H1 (cell line): ENCODE measurements at regions not wholly inside any gene's neighbourhood (a gene's known extent, or its start where the extent isn't known, plus 50 kb on each side); places are given as distances from the start of the nearest gene placed in this dataset.
A peak's percentile ranks its signal among the peaks of the same experiment; 100 is the strongest.

ENCODE experiments used
- CTCF ChIA-PET: fragments of 300-600 bp; sonication (Branson Sonifier 250); formaldehyde crosslinking; loops from one replicate; lab custom pipeline; 2021; ENCODE audit not compliant: partially characterized antibody; lab: Charles Lee
- POLR2A ChIA-PET: fragments of 300-600 bp; sonication (Branson Sonifier 250); formaldehyde crosslinking; loops from one replicate; lab custom pipeline; 2021; ENCODE audit warnings: inconsistent platforms; ENCODE audit not compliant: partially characterized antibody; lab: Charles Lee
- DNase-seq, 2 experiments: peaks; one replicate each; pipeline versions ENCODE4 v3.0.0 to v3.0.0-alpha.2; 2010 to 2022; ENCODE audit warnings: low spot score in 2 of 2, low read depth in 1 of 2, mixed read lengths in 1 of 2
- FAIRE-seq: peaks from 2 replicates; lab custom pipeline; 2011; peaks lifted over from hg19 to GRCh38; lab: Jason Lieb, UNC
- H2AFZ ChIP-seq: 2 replicates; pipeline ENCODE4 v1.8.1; 2012; ENCODE audit warnings: low read length, inconsistent platforms
- H2AK5ac ChIP-seq: 2 replicates; pipeline ENCODE4 v1.6.1; 2013; ENCODE audit warnings: low read depth, low read length
- H2BK120ac ChIP-seq: replicated peaks from 2 replicates; pipeline ENCODE3; 2013; ENCODE audit warnings: low read depth, low read length, inconsistent platforms
- H2BK12ac ChIP-seq: 2 replicates; pipeline ENCODE4 v1.6.1; 2013; ENCODE audit warnings: low read depth, low read length
- H2BK15ac ChIP-seq: 2 replicates; pipeline ENCODE4 v1.6.1; 2013; ENCODE audit warnings: low read length
- H2BK20ac ChIP-seq: 2 replicates; pipeline ENCODE4 v1.6.1; 2013; ENCODE audit warnings: low read length
- H2BK5ac ChIP-seq: 2 replicates; pipeline ENCODE4 v1.6.1; 2013; ENCODE audit warnings: low read depth, low read length
- H3K14ac ChIP-seq: 2 replicates; pipeline ENCODE4 v1.6.1; 2013; ENCODE audit warnings: inconsistent platforms; ENCODE audit not compliant: insufficient read length
- H3K18ac ChIP-seq: 2 replicates; pipeline ENCODE4 v1.6.1; 2013; ENCODE audit warnings: low read length; ENCODE audit errors: extremely low read depth
- H3K23ac ChIP-seq: 2 replicates; pipeline ENCODE4 v1.6.1; 2013; ENCODE audit warnings: inconsistent platforms; ENCODE audit not compliant: insufficient read length
- H3K23me2 ChIP-seq: 2 replicates; pipeline ENCODE4 v1.6.1; 2013; ENCODE audit warnings: low read depth, low read length
- H3K27ac ChIP-seq: 2 replicates; pipeline ENCODE4 v1.6.1; 2011; ENCODE audit warnings: low read depth, low read length, inconsistent platforms
- H3K27me3 ChIP-seq, 4 experiments: replicated peaks in 1 of 4; 1 replicate in 1 of 4; 2 replicates in 3 of 4; pipeline versions ENCODE4 v1.6.1 to v1.8.1; 2011 to 2013; ENCODE audit warnings: low read length in 3 of 4, mild to moderate bottlenecking in 3 of 4, inconsistent platforms in 2 of 4, mixed read lengths in 2 of 4, moderate library complexity in 1 of 4; ENCODE audit not compliant: control insufficient read depth in 3 of 4, insufficient read depth in 3 of 4; ENCODE audit errors: extremely low read depth in 1 of 4
- H3K36me3 ChIP-seq, 4 experiments: 2 replicates each; pipeline versions ENCODE4 v1.6.1 to v1.8.1; 2011 to 2013; ENCODE audit warnings: mild to moderate bottlenecking in 4 of 4, low read length in 3 of 4, moderate library complexity in 2 of 4, control low read depth in 1 of 4, inconsistent platforms in 1 of 4; ENCODE audit not compliant: insufficient read depth in 4 of 4, control insufficient read depth in 2 of 4
- H3K4ac ChIP-seq: replicated peaks from 2 replicates; pipeline ENCODE3; 2013; ENCODE audit warnings: low read length, low read depth, mixed read lengths, inconsistent platforms; ENCODE audit not compliant: insufficient read length
- H3K4me1 ChIP-seq, 4 experiments: replicated peaks in 1 of 4; 1 replicate in 1 of 4; 2 replicates in 3 of 4; pipeline versions ENCODE4 v1.6.1 to v1.8.1; 2011 to 2013; ENCODE audit warnings: low read length in 3 of 4, inconsistent platforms in 2 of 4, mixed read lengths in 1 of 4; ENCODE audit not compliant: insufficient read depth in 4 of 4, control insufficient read depth in 3 of 4
- H3K4me2 ChIP-seq, 2 experiments: 2 replicates each; pipeline versions ENCODE4 v1.6.1 to v1.8.1; 2011 to 2013; ENCODE audit warnings: low read depth in 2 of 2, low read length in 2 of 2, control low read depth in 1 of 2, inconsistent platforms in 1 of 2, mild to moderate bottlenecking in 1 of 2; ENCODE audit not compliant: insufficient read depth in 1 of 2
- H3K4me3 ChIP-seq, 4 experiments: fragments of 200-600, 300-600 bp in 1 of 4; sonication (generic), shearing (Covaris generic), sonication (Bioruptor Twin) in 1 of 4; 2 replicates each; pipeline versions ENCODE4 v1.5.1 to v1.8.1; 2011 to 2016; ENCODE audit warnings: low read length in 4 of 4, low read depth in 3 of 4, control low read depth in 2 of 4, inconsistent platforms in 2 of 4, mild to moderate bottlenecking in 2 of 4, mixed read lengths in 1 of 4, moderate library complexity in 1 of 4; ENCODE audit not compliant: insufficient read depth in 2 of 4; ENCODE audit errors: extremely low read depth in 1 of 4
- H3K56ac ChIP-seq: replicated peaks from 2 replicates; pipeline ENCODE3; 2013; ENCODE audit warnings: low read depth, mild to moderate bottlenecking, mixed read lengths, low read length, inconsistent platforms; ENCODE audit not compliant: insufficient read length
- H3K79me1 ChIP-seq: 2 replicates; pipeline ENCODE4 v1.6.1; 2013; ENCODE audit warnings: low read depth, low read length, control low read depth
- H3K79me2 ChIP-seq, 2 experiments: 2 replicates each; pipeline versions ENCODE4 v1.6.1 to v1.8.1; 2012 to 2013; ENCODE audit warnings: low read length in 2 of 2, mild to moderate bottlenecking in 2 of 2, inconsistent platforms in 1 of 2; ENCODE audit not compliant: insufficient read depth in 2 of 2, control insufficient read depth in 1 of 2
- H3K9ac ChIP-seq, 4 experiments: replicated peaks in 1 of 4; 1 replicate in 1 of 4; 2 replicates in 3 of 4; pipeline versions ENCODE4 v1.6.1 to v1.8.1; 2011 to 2013; ENCODE audit warnings: low read depth in 3 of 4, low read length in 3 of 4, control low read depth in 2 of 4, mild to moderate bottlenecking in 2 of 4, moderate library complexity in 2 of 4, inconsistent platforms in 1 of 4; ENCODE audit errors: extremely low read depth in 1 of 4
- H3K9me3 ChIP-seq, 2 experiments: 2 replicates each; pipeline versions ENCODE4 v1.6.1 to v1.8.1; 2012 to 2013; ENCODE audit warnings: mild to moderate bottlenecking in 2 of 2, moderate library complexity in 2 of 2, control low read depth in 1 of 2, inconsistent platforms in 1 of 2, low read depth in 1 of 2, low read length in 1 of 2, mixed read lengths in 1 of 2; ENCODE audit not compliant: insufficient read depth in 2 of 2
- H4K20me1 ChIP-seq, 2 experiments: replicated peaks in 1 of 2; 2 replicates each; pipeline versions ENCODE3 to v1.8.1; 2011 to 2013; ENCODE audit warnings: inconsistent platforms in 2 of 2, low read length in 2 of 2, mild to moderate bottlenecking in 1 of 2; ENCODE audit not compliant: insufficient read depth in 2 of 2, control insufficient read depth in 1 of 2
- H4K5ac ChIP-seq: 2 replicates; pipeline ENCODE4 v1.6.1; 2013; ENCODE audit warnings: low read length, low read depth, mixed read lengths, inconsistent platforms; ENCODE audit not compliant: insufficient read length
- H4K8ac ChIP-seq: 2 replicates; pipeline ENCODE4 v1.8.0; 2013; ENCODE audit warnings: mild to moderate bottlenecking, moderate library complexity, low read length, inconsistent platforms; ENCODE audit not compliant: insufficient read depth; ENCODE audit errors: extremely low read depth
- H4K91ac ChIP-seq: replicated peaks from 2 replicates; pipeline ENCODE3; 2013; ENCODE audit warnings: low read length, mixed read lengths, inconsistent platforms; ENCODE audit not compliant: insufficient read length
- BCL11A ChIP-seq, 2 experiments: IDR thresholded peaks; one replicate each; pipeline ENCODE4 v1.6.1; 2011; ENCODE audit warnings: low read depth in 2 of 2, low read length in 2 of 2, mild to moderate bottlenecking in 2 of 2
- CHD2 ChIP-seq: IDR thresholded peaks from 2 replicates; pipeline ENCODE4 v1.6.1; 2012; ENCODE audit warnings: low read length, improper control_type of control experiment
- CREB1 ChIP-seq: IDR thresholded peaks from 2 replicates; pipeline ENCODE4 v1.6.1; 2012; ENCODE audit warnings: inconsistent platforms
- EP300 ChIP-seq, 2 experiments: IDR thresholded peaks; 1 replicate in 1 of 2; 2 replicates in 1 of 2; pipeline ENCODE4 v1.6.1; 2011 to 2012; ENCODE audit warnings: low read depth in 2 of 2, low read length in 2 of 2, mild to moderate bottlenecking in 2 of 2, borderline replicate concordance in 1 of 2, inconsistent platforms in 1 of 2, moderate library complexity in 1 of 2
- EZH2 ChIP-seq: fragments of 200-600 bp; sonication (generic); IDR thresholded peaks from 2 replicates; pipeline ENCODE4 v1.7.1; 2012; ENCODE audit warnings: low read depth, mild to moderate bottlenecking, moderate library complexity, low read length, inconsistent platforms; ENCODE audit not compliant: severe bottlenecking
- HDAC6 ChIP-seq: IDR thresholded peaks from one replicate; pipeline ENCODE4 v1.7.1; 2012; ENCODE audit warnings: low read depth, mild to moderate bottlenecking, inconsistent platforms, low read length, moderate library complexity
- MAFK ChIP-seq: IDR thresholded peaks from 2 replicates; pipeline ENCODE4 v1.6.1; 2012; ENCODE audit warnings: low read depth, mild to moderate bottlenecking, improper control_type of control experiment, low read length
- PHF8 ChIP-seq: fragments of 200-600 bp; sonication (generic); conservative IDR thresholded peaks from 2 replicates; pipeline ENCODE4 v1.7.1; 2012; ENCODE audit warnings: low read depth, mild to moderate bottlenecking, inconsistent platforms, low read length, moderate library complexity
- RAD21 ChIP-seq, 2 experiments: IDR thresholded peaks in 1 of 2; conservative IDR thresholded peaks in 1 of 2; 2 replicates each; pipeline ENCODE4 v1.6.1; 2011; ENCODE audit warnings: low read depth in 2 of 2, low read length in 2 of 2, improper control_type of control experiment in 1 of 2, inconsistent platforms in 1 of 2, mild to moderate bottlenecking in 1 of 2, moderate library complexity in 1 of 2
- RNF2 ChIP-seq: fragments of 200-900, 300-1000 bp; sonication (generic); IDR thresholded peaks from 2 replicates; pipeline ENCODE4 v1.7.1; 2016; ENCODE audit warnings: borderline replicate concordance, low read depth, mild to moderate bottlenecking, antibody characterized with exemption, low read length; ENCODE audit not compliant: poor library complexity, severe bottlenecking; ENCODE audit errors: missing control alignments
- SIN3A ChIP-seq, 2 experiments: IDR thresholded peaks in 1 of 2; conservative IDR thresholded peaks in 1 of 2; 2 replicates each; pipeline ENCODE4 v1.6.1; 2011 to 2012; ENCODE audit warnings: low read length in 2 of 2, improper control_type of control experiment in 1 of 2, low read depth in 1 of 2, mild to moderate bottlenecking in 1 of 2
- TAF7 ChIP-seq: optimal IDR thresholded peaks from 2 replicates; pipeline ENCODE3; 2011; ENCODE audit warnings: low read depth, mild to moderate bottlenecking, inconsistent platforms, low read length, moderate library complexity, borderline replicate concordance
- WGBS, 2 experiments: shearing (Covaris generic) in 1 of 2; methylation state at CpG; one replicate each; pipeline versions ENCODE4 v1.1.6 to v1.1.7; 2013 to 2015; ENCODE audit warnings: low lambda C conversion rate in 2 of 2, mixed read lengths in 2 of 2, inconsistent platforms in 1 of 2, low coverage in 1 of 2, missing lambda C conversion rate in 1 of 2; ENCODE audit not compliant: insufficient replicate concordance in 2 of 2, insufficient coverage in 1 of 2, insufficient read length in 1 of 2; ENCODE audit errors: extremely low coverage in 1 of 2, missing lambda C conversion rate in 1 of 2; 5-methylcytosine and 5-hydroxymethylcytosine counted together

- H3K9me3 ChIP-seq, result no peaks in the 10 kb centered on the region
- DNase-seq (no peak), FAIRE-seq (no peak)
- no peak overlapping the region for H4K91ac ChIP-seq
- no peak overlapping the region for H2AK5ac ChIP-seq
- H3K36me3 ChIP-seq, result no peaks in the 10 kb centered on the region
- H3K4me1 ChIP-seq, result no peaks in the 10 kb centered on the region; a peak in 1 of 7 replicates
- no peaks in the 10 kb centered on the region for H3K79me2 ChIP-seq
- no peak overlapping the region for H3K14ac ChIP-seq
- H3K56ac ChIP-seq, result no peak overlapping the region
- no peak overlapping the region for H3K4me3 ChIP-seq
- H4K20me1 ChIP-seq, result no peaks in the 10 kb centered on the region
- no peak overlapping the region; the same call in 1 of the 2 replicates for H4K8ac ChIP-seq
- H2BK120ac ChIP-seq, result peak overlapping the region; percentile 54
- H4K5ac ChIP-seq, result no peak overlapping the region
- no peak overlapping the region for H2BK5ac ChIP-seq
- CTCF ChIA-PET, result no interaction called here
- no peaks in the 10 kb centered on the region for H3K27me3 ChIP-seq
- POLR2A ChIA-PET, result no interaction called here
- 94 to 100% methylated on average over 1 to 4 of the region's 4 CpGs for WGBS, 2 experiments
- H3K23ac ChIP-seq, result no peak overlapping the region
- H3K27ac ChIP-seq, result no peak overlapping the region
- H3K9ac ChIP-seq, result no peak overlapping the region
- no peak overlapping the region for H3K18ac ChIP-seq
- H3K4ac ChIP-seq, result no peak overlapping the region
- H2AFZ ChIP-seq, result no peak overlapping the region
- H3K4me2 ChIP-seq, result no peak overlapping the region
- no peak overlapping the region for H2BK20ac ChIP-seq
- no peaks in the 10 kb centered on the region for H3K23me2 ChIP-seq
- H2BK15ac ChIP-seq, result no peak overlapping the region
- H2BK12ac ChIP-seq, result no peak overlapping the region
- no peaks in the 10 kb centered on the region for H3K79me1 ChIP-seq
- TF ChIP-seq MAFK, result no peak
- no peak for TF ChIP-seq PHF8
- no peak for TF ChIP-seq RAD21 (IDR thresholded peaks at IDR 0.05 in 1 of 2, conservative IDR thresholded peaks at IDR 0.05 in 1 of 2; ENCODE audit: low read depth in 2 of 2, low read length in 2 of 2)
- TF ChIP-seq BCL11A (IDR thresholded peaks at IDR 0.05; ENCODE audit: low read depth in 2 of 2, low read length in 2 of 2), result no peak
- no peak for TF ChIP-seq EP300 (IDR thresholded peaks at IDR 0.05; ENCODE audit: borderline replicate concordance in 1 of 2, low read depth in 2 of 2, low read length in 2 of 2)
- no peak for TF ChIP-seq TAF7
- no peak for TF ChIP-seq CREB1
- TF ChIP-seq EZH2, result no peak
- no peak for TF ChIP-seq SIN3A (conservative IDR thresholded peaks at IDR 0.05 in 1 of 2, IDR thresholded peaks at IDR 0.05 in 1 of 2; ENCODE audit: low read depth in 1 of 2, low read length in 2 of 2)
- no peak for TF ChIP-seq CHD2
- TF ChIP-seq HDAC6, result no peak
- no peak for TF ChIP-seq RNF2
These were observed 694.4 kb upstream of the SLITRK5 start for GRCh38 chr13:86976521-86977324.
